Activated CD8-positive, alpha-beta memory T cell treated with anti-CD3 and anti-CD28 coated beads for 1 hour (primary cell): ENCODE measurements at regions not wholly inside any gene's neighbourhood (a gene's known extent, or its start where the extent isn't known, plus 50 kb on each side); places are given as distances from the start of the nearest gene placed in this dataset.
"Not testable (repeated sequence)": the region's sequence is repeated elsewhere in the genome, so short reads cannot be mapped to it uniquely, and the experiment has no call there.

Experiments used
- DNase-seq, 2 donors: peaks; one replicate each; pipeline ENCODE4 v3.0.0-alpha.2; 2020; ENCODE audit warnings: low read depth in 1 of 2; ENCODE audit errors: extremely low read depth in 1 of 2

DNA sequence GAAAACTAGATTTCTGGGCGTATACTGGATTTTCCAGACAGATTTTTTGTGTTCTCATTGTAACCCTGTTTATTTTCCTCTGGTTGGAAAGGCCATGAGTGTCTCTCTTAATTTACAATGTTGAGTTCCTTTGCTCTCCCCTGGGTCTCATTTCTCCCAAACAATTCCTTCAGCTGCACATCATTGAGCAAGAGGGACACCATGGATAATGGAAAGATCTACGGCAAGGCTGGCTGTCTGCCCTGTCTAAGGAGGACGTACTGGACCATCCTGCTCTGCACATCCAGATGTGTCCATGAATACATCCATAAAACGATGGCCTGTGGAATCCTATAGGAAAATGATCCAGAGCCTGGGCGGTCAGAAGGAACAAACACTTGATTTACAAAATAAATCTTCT is 258.1 kb upstream of the MCTP2 start:
- DNase-seq = no peak

GRCh38 chr15:93968773-93969172 is 262.6 kb upstream of the MCTP2 start:
- DNase-seq = no peak

DNA sequence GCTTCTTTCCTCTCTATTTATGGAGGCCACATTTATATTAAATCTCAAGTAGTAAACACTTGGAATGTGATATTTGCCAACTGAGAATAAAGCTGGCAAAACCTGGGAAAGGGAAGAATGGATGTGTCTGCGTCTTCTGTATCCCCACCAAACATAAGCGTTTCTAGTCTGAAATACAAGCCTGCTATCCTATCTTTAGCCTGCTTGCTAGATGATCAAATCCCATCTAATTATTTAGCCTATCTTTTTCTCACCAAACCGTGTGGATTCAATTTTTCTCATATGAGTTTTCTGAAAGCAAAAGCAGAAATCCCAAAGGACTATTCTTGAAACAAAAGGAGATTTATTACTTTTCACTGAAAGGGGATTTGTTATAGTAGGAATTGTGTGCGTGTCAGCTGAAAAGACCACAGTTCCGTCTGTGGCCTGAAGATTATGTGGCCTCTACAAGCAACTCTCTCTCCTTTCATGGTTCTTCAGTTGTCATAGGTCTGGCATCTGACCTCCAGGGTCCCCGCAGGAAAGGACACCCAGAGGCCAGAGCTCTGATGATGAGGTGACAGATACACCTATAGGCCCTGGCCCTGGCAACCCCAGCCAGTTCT is 266.0 kb upstream of the MCTP2 start:
- DNase-seq = no peak

- no peak for DNase-seq
These were observed 276.3 kb upstream of the MCTP2 start for GRCh38 chr15:93954985-93955571.

- no peak for DNase-seq
These were observed 282.6 kb upstream of the MCTP2 start for GRCh38 chr15:93948726-93949125.

DNA sequence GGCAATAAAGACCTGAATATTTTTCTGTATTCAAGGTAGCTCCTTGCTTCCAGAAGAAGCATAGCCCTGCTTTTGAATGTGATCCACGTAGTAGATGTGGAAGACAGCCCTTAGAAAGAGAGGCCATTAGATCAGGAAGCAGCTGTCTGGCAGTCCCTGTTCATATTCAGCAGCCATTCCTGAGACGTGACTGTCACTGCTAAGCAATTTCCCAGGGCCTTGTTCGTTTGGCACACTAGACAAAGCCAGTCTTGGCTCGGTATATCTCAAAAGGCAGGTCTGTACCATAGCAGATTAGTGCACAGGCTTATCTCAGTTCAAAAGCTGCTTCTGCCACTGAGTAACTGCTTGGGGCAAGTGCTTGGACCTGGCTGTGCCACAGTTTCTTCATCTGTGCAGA is 287.8 kb upstream of the MCTP2 start:
- DNase-seq = no peak

DNA sequence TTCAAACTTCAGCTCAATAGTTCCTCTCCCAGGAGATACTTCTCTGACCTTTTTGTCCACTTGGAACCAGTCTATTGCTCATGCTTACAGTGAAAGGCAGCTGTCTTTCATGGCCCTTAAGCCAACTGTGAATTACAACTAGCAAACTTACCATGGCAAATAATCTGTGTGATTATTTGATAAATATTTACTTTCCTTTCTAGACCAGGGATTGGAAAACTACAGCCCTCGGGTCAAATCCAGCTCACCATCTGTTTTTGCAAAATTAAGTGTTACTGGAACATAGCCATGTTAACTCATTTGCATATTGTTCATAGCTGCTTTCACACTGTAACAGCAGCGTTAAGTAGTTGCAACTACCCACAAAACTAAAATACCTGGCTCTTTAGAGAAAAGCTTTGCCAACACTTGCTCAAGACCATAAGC is 289.1 kb upstream of the MCTP2 start:
- DNase-seq = no peak

GRCh38 chr15:93941697-93942096 is 289.7 kb upstream of the MCTP2 start:
- DNase-seq = no peak

DNA sequence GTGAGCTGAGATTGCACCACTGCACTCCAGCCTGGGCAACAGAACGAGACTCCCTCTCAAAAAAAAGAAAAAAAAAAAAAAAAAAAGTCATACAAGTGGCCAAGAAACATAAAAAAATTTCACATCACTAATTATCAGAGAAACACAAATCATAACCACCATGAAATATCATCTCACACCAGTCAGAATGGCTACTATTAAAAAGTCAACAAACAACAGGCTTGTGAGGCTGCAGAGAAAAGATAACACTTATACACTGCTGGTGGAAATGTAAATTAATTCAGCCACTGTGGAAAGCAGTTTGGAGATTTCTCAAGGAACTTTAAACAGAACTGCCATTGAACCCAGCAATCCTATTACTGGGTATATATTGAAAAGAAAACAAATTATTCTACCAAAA is 291.1 kb upstream of the MCTP2 start:
- no peak for DNase-seq

GRCh38 chr15:93932164-93932776 is 299.1 kb upstream of the MCTP2 start:
- DNase-seq = no peak

DNA sequence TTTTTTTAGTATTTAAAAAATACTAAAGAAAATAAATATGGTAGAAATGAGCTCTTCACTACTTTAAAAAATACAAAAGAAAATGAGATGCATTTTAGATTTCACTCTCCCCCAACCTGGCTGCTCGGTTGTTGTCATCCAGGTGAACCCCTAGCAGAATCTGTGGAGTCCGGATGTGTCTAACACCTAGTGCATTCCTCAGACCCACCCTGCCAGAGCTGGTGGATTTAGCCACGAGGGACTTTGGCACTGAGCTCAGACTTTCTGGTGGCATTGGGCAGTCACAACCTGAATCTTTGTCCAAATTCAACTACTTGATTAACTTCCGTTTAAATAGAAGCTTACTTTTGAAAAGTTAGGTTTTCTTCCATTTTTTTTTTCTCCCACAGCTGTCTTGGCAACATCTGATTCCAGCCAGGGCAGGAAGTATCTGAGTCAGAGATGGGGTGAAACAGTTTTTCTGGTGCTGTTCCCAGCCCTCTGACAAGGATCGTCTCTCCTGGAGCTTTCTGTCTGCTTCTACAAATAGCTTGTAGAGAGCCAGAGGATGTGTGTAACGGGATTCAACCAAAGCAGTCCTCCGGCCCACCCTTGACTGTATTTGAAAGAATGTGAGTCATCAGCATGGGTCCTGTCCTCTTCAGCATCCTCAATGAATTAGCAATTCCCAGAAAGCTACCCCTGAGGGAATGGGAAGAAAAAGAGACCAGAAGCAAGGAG is 301.8 kb upstream of the MCTP2 start:
- DNase-seq = no peak

DNA sequence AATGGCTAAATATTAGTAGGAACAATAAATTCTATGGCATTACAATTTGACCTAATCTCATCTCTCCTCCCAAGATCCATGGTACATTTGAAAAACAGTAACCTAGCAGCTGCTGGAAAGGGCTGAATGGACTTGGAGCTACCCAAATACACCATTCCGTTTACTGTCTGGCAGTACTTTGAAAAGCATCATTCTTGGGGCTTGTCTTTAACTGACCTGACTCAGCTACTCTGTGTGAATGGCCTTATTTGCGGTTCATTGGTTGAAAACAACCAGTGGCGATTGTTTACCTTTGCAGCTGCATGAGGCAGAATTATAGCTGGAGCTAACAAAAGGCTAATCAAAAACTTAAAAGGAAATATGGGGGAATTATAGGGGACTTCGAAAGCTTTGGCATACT is 311.2 kb upstream of the MCTP2 start:
- DNase-seq = no peak

- not testable (repeated sequence) for DNase-seq
These were observed 312.6 kb upstream of the MCTP2 start for GRCh38 chr15:93918801-93919200.

GRCh38 chr15:93917181-93917580 is 314.2 kb upstream of the MCTP2 start:
- DNase-seq = no peak

- DNase-seq = no peak
These were observed 317.5 kb upstream of the MCTP2 start for GRCh38 chr15:93913871-93914270.

- DNase-seq = no peak
These were observed 318.1 kb upstream of the MCTP2 start for GRCh38 chr15:93913310-93913709.

DNA sequence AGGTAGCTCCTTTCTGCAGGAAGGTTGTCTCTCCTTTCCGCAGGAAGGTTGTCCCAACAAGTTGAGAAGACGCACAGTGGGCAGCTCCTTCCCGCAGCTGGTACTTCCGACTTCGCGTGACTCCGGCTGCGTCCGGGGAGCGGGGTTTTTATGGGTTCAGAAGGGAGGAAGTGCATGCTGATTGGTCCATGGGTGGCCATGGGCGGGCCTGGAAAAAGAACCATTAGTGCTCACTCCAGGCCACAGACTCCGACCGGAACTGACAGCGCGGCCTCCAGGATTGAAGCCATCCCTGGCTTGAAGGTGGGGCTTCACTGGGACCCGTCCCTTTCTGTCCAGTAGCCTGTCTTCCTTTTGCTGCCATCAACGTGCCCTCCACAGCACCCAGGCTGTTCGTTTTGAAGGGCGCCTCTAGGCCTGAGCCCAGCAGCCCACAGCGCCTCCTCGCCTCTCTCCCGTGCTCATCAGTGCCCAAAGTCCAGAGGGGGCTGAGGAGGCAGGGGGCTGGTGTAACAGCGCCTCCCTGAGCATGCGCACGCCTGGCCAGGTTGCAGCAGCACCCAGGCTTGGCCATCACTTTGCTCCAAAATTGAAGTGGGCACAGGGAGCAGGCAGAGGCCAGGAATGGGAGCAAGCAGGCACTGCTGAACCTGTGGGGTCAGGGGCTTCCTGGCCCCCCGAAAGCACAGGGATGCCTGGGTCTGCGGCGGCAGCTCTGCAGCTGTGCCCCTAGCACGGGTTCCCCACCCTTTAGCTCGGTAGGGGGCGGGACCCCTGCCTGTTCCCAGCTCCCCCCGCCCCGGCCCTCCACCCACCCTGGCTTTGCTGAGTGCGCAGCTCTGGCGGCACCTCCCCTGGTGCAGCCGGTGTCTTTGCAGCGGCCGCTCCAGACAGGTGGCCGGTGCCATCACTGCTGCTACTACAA is 330.6 kb upstream of the MCTP2 start:
- DNase-seq = no peak

- no peak for DNase-seq
These were observed 331.5 kb upstream of the MCTP2 start for GRCh38 chr15:93899817-93900216.

GRCh38 chr15:93897377-93897776 is 334.0 kb upstream of the MCTP2 start:
- DNase-seq = no peak

DNA sequence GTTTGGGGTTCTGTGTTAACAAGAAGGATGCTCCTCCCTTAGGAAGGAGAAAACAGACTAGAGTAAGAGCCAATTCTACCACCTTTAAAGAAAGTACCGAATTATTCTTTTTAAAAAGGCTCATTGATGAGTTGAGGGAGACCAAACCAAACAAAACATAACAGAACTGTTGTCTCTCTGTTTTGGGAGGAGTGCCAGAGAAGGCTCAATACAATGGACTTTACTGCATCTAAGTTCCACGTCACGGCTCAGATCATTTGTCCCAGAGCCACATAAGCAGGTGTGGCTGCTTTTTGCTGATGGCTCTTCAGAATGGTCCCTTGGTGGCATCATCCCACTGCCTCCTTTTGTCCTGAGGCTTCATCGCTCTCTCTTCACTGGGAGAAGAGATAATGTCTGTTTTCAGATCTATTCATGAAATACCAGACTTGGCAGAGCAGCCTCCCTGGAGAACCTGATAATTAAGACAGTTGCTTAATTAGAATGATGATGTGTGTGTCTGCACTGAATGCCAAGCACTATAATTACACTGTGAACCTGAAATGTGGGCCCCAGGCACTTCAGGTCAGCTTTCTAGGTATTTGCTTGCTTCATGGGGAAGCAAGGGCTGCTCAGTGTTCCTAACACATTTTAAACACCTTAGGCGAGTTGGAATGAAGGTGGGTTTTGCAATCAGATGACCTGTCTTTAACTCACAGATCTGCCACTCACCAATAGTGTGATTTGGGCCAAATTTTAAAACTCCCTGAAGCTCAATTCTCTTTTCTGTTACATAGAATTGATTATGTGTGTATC is 335.2 kb upstream of the MCTP2 start:
- DNase-seq = no peak
